ENCODE measurements at regions not wholly inside any gene's neighbourhood (a gene's known extent, or its start where the extent isn't known, plus 50 kb on each side); places are given as distances from the start of the nearest gene placed in this dataset.

DNA sequence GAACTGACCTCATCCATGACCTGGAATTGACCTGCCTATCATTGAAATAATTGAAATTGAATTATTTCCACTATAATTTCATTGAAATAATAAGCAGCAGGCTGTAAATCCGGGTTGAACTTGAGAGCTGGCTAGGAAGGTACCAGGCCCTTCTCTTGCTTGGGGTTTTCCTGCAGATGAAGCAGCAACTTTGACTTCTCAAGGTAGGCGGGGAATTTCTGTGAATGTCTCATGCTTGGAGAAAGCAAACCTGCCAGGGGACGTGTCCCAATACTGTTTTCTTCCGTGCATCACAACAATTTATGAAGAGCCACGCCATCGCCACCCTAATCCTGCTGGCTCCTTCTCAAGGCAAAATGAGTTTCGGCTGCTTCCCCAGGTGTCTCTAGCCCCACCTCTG lies 97.5 kb upstream of the XYLT1 start:
- H3K9ac ChIP-seq (ENCODE audit: insufficient read depth, low read depth, low read length): no peak overlapping the region
- H3K27ac ChIP-seq (ENCODE audit: extremely low read length, insufficient read depth, low read length): no peak overlapping the region
- no peaks in the 10 kb centered on the region for H3K9me3 ChIP-seq (ENCODE audit: low read length)
- ChIA-PET POLR2A (no interaction called here), CTCF (ENCODE audit: low intra/inter-chr PET ratio, low total read pairs) (no interaction called here)
- no peak overlapping the region for H3K4me3 ChIP-seq (replicated peaks in 1 of 3; ENCODE audit: insufficient read depth in 1 of 3, low read depth in 2 of 3, low read length in 3 of 3)
- H3K79me2 ChIP-seq (ENCODE audit: insufficient read depth, low read length): no peaks in the 10 kb centered on the region
- peaks cover 2 to 8% of the 10 kb centered on the region in 2 experiments; a peak in 1 of 5 replicates for H3K27me3 ChIP-seq (ENCODE audit: control insufficient read depth in 1 of 2, insufficient read depth in 2 of 2, low read length in 2 of 2)
- H2AFZ ChIP-seq (ENCODE audit: low read length): no peak overlapping the region
- no TSS peak for BruUV-seq (replicated peaks)
- ATAC-seq (no peak), DNase-seq (ENCODE audit: low spot score) (no peak), FAIRE-seq (no peak)
- no peaks in the 10 kb centered on the region for H3K36me3 ChIP-seq (replicated peaks in 1 of 2; ENCODE audit: control insufficient read depth in 1 of 2, insufficient read depth in 2 of 2, low read length in 2 of 2)
- no peaks in the 10 kb centered on the region for H4K20me1 ChIP-seq (ENCODE audit: insufficient read depth, low read length)
- H3K4me2 ChIP-seq (ENCODE audit: low read depth, low read length): no peak overlapping the region
- in situ Hi-C loops (cut with HindIII; ENCODE audit: extremely low pct_ligation_motif_present, low pct_unique_long_range_greater_than_20kb): no loop called here
- TF ChIP-seq NFYB (CRISPR knock-in tag; IDR thresholded peaks at IDR 0.05) (no peak), ZNF292 (CRISPR knock-in tag; IDR thresholded peaks at IDR 0.05; ENCODE audit: borderline replicate concordance, low read depth) (no peak), DR1 (CRISPR knock-in tag; IDR thresholded peaks at IDR 0.05) (no peak), NFE2L2 (IDR thresholded peaks at IDR 0.05; ENCODE audit: low read length) (no peak), KLF11 (CRISPR knock-in tag; IDR thresholded peaks at IDR 0.05) (no peak)
- TF ChIP-seq, protein P1, sequence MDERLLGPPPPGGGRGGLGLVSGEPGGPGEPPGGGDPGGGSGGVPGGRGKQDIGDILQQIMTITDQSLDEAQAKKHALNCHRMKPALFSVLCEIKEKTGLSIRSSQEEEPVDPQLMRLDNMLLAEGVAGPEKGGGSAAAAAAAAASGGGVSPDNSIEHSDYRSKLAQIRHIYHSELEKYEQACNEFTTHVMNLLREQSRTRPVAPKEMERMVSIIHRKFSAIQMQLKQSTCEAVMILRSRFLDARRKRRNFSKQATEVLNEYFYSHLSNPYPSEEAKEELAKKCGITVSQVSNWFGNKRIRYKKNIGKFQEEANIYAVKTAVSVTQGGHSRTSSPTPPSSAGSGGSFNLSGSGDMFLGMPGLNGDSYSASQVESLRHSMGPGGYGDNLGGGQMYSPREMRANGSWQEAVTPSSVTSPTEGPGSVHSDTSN (CRISPR knock-in tag; IDR thresholded peaks at IDR 0.05): no peak
- TF ChIP-seq, protein P2, sequence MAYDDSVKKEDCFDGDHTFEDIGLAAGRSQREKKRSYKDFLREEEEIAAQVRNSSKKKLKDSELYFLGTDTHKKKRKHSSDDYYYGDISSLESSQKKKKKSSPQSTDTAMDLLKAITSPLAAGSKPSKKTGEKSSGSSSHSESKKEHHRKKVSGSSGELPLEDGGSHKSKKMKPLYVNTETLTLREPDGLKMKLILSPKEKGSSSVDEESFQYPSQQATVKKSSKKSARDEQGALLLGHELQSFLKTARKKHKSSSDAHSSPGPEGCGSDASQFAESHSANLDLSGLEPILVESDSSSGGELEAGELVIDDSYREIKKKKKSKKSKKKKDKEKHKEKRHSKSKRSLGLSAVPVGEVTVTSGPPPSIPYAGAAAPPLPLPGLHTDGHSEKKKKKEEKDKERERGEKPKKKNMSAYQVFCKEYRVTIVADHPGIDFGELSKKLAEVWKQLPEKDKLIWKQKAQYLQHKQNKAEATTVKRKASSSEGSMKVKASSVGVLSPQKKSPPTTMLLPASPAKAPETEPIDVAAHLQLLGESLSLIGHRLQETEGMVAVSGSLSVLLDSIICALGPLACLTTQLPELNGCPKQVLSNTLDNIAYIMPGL (CRISPR knock-in tag; IDR thresholded peaks at IDR 0.05; ENCODE audit: borderline replicate concordance in 1 of 2, low read depth in 1 of 2): no peak
- no peaks in the 10 kb centered on the region for H3K4me1 ChIP-seq (ENCODE audit: insufficient read depth, low read length)
- intact Hi-C loops (cut with micrococcal nuclease; ENCODE audit: unreplicated experiment): no loop called here
- 6% methylated on average over 7 of the region's 7 CpGs for WGBS (ENCODE audit: low lambda C conversion rate)

Measured in HepG2 (cell line).